Pancreas (tissue), 10 donors: ENCODE measurements at regions not wholly inside any gene's neighbourhood (a gene's known extent, or its start where the extent isn't known, plus 50 kb on each side); places are given as distances from the start of the nearest gene placed in this dataset.

ENCODE experiments used
- ATAC-seq, 4 donors: fragments of 200-7000 bp; cut with Tn5 transposase; one replicate each; pipeline versions ENCODE4 v1.8.0 to v1.9.1; 2020; ENCODE audit warnings: mild to moderate bottlenecking in 4 of 4, moderate library complexity in 4 of 4
- DNase-seq, 6 donors: peaks; one replicate each; pipeline ENCODE4 v3.0.0-alpha.2; 2020
- FAIRE-seq: peaks from 2 replicates; lab custom pipeline; 2012; peaks lifted over from hg19 to GRCh38; lab: Jason Lieb, UNC
- H3K27ac ChIP-seq, 4 donors: fragments of 200-600 bp; sonication (generic); 1 replicate in 3 of 4; 2 replicates in 1 of 4; pipeline versions ENCODE4 v1.5.0 to v1.8.0; 2020
- H3K27me3 ChIP-seq, 4 donors: fragments of 200-600 bp; one replicate each; pipeline ENCODE4 v1.8.0; 2021
- H3K36me3 ChIP-seq, 3 donors: fragments of 200-600 bp; sonication (generic) in 1 of 3; one replicate each; pipeline versions ENCODE4 v1.5.0 to v1.8.0; 2020 to 2021
- H3K4me1 ChIP-seq, 3 donors: fragments of 200-600 bp; one replicate each; pipeline ENCODE4 v1.8.0; 2021
- H3K4me3 ChIP-seq, 4 donors: fragments of 200-600 bp; sonication (generic) in 2 of 4; one replicate each; pipeline versions ENCODE4 v1.5.0 to v1.8.0; 2020 to 2021
- H3K9me3 ChIP-seq, 4 donors: fragments of 200-600 bp; one replicate each; pipeline ENCODE4 v1.8.0; 2021
- WGBS, 2 donors: extraction: QIAGEN DNeasy Blood & Tissue Kit; methylation state at CpG; one replicate each; pipeline ENCODE4 v1.1.7; 2013; 5-methylcytosine and 5-hydroxymethylcytosine counted together
- intact Hi-C, 3 donors: fragments of 100-400 bp; cut with DNase I; formaldehyde crosslinking; loops; one replicate each; pipeline versions ENCODE4 v1.11.1 to v1.14.2; 2022
- TF ChIP-seq, protein P1 (sequence below), 4 donors: fragments of 200-600 bp; sonication (generic) in 3 of 4; IDR thresholded peaks; one replicate each; pipeline versions ENCODE4 v1.5.0 to v1.8.0; 2021; ENCODE audit warnings: antibody characterized with exemption in 4 of 4
- donor health status: healthy with polysubstance abuse.
- donor health status: DM: no; HTN: no; CAD: no; lungs with moderate emphysema.
- donor health status: DM: no; HTN: no; CAD: no.
- donor health status: control.
- donor health status: control.
- donor health status: Bipolar disorder and iron deficiency.
- donor health status: DM: yes; HTN: yes; CAD: no.
- donor health status: DM: no; HTN: no; CAD: no.
- donor health status: DM: no; HTN: no; CAD: no.
- donor health status: DM: yes; HTN: yes; CAD: no.

DNA sequence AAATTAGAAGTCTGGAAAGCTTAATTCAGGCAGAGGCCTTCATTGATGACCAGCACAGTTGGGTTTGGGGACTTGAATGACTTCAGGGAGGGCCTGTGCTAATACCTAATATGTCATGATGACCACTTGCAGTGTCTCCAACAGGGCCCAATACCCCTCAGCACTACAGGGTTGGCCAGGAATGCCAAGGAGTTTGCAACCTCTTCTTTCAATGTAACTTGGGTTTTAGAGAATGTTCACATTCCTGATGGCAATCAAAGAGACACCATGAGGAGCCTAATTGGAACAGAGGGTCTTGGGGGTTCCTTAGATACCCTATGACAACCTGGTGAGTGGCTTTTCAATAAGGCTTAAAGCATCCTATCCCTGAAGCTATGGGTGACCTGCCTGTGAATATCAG is 52.4 kb upstream of the ST8SIA3 start:
- Histone ChIP-seq H3K27me3 (no peaks in the 10 kb centered on the region), H3K4me1 (no peaks in the 10 kb centered on the region), H3K27ac (no peak overlapping the region), H3K36me3 (no peaks in the 10 kb centered on the region), H3K4me3 (no peak overlapping the region), H3K9me3 (no peaks in the 10 kb centered on the region)
- TF ChIP-seq, protein P1, sequence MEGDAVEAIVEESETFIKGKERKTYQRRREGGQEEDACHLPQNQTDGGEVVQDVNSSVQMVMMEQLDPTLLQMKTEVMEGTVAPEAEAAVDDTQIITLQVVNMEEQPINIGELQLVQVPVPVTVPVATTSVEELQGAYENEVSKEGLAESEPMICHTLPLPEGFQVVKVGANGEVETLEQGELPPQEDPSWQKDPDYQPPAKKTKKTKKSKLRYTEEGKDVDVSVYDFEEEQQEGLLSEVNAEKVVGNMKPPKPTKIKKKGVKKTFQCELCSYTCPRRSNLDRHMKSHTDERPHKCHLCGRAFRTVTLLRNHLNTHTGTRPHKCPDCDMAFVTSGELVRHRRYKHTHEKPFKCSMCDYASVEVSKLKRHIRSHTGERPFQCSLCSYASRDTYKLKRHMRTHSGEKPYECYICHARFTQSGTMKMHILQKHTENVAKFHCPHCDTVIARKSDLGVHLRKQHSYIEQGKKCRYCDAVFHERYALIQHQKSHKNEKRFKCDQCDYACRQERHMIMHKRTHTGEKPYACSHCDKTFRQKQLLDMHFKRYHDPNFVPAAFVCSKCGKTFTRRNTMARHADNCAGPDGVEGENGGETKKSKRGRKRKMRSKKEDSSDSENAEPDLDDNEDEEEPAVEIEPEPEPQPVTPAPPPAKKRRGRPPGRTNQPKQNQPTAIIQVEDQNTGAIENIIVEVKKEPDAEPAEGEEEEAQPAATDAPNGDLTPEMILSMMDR (IDR thresholded peaks at IDR 0.05), result no peak
- no peak for FAIRE-seq
- no peak for ATAC-seq
- intact Hi-C loops, result no loop called here
- DNase-seq, result no peak

DNA sequence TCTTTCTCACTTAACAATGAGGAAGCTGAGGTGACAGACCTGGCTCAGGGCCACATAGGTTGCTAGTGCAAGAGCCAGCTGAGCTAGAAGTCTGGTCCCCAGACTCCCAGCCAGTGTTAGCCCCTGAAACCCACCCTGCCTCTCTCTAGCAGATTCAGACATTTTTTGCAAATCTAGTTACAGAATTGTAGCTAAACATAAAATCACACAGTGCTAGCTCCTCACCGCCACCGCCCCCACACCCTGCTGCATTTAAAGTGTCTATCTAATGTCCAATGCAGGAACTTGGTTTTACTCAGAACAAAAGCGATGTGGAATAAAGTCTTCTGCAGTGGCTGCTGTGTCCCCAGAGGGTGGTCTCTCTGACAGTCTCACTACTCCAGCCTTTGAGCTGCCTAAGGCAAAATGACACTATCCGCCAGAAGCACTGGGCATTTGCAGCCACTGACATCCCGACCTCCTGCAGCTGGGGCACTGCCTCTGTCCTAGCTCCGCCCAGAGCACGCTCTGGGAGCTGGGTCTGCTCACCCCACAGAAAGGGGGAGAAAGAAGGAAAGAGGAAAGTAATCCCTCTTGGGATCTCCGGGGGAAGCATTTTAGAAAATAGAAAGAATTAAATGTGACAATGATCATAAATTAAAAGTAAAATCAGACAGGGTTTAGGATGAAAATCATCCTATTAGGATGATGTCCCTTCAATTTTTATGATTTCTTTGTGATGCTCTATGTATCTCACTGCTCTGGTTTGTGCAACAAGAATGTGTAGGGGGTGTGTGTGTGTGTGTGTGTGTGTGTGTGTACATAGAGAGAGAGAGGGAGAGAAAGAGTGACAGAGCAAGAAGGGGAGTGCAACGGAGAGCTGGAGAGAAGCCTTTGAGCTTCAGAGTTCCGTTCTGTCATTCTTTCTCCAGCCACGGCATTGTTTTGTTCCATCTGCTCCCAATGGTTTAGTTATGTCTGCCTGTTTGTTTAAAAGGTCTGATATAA is 50.5 kb upstream of the ST8SIA3 start:
- FAIRE-seq (no peak), ATAC-seq (no peak), DNase-seq (no peak)
- TF ChIP-seq, protein P1 (IDR thresholded peaks at IDR 0.05), result no peak
- intact Hi-C loops, result no loop called here
- Histone ChIP-seq H3K27ac (no peak overlapping the region), H3K4me3 (no peak overlapping the region), H3K9me3 (no peaks in the 10 kb centered on the region), H3K36me3 (no peaks in the 10 kb centered on the region), H3K27me3 (no peaks in the 10 kb centered on the region), H3K4me1 (no peaks in the 10 kb centered on the region)
- WGBS, 2 donors, result 44 to 45% methylated on average over 11 of the region's 11 CpGs
